Esophagus mucosa (tissue), 1 donor: ENCODE measurements at regions not wholly inside any gene's neighbourhood (a gene's known extent, or its start where the extent isn't known, plus 50 kb on each side); places are given as distances from the start of the nearest gene placed in this dataset.

Experiments used
- ATAC-seq: fragments of 200-7000 bp; cut with Tn5 transposase; one replicate; pipeline ENCODE4 v1.9.1; 2020
- donor health status: DM: yes; HTN: yes; CAD: no.

- ATAC-seq = no peak
These were observed 188.1 kb upstream of the CEP162 start for GRCh38 chr6:84415517-84415916.

GRCh38 chr6:84415068-84415467 is 187.6 kb upstream of the CEP162 start:
- no peak for ATAC-seq

GRCh38 chr6:84414531-84414930 is 187.1 kb upstream of the CEP162 start:
- ATAC-seq = no peak

- no peak for ATAC-seq
These were observed 183.7 kb upstream of the CEP162 start for GRCh38 chr6:84411060-84411629.

- no peak for ATAC-seq
These were observed 182.5 kb upstream of the CEP162 start for GRCh38 chr6:84409911-84410310.

- no peak for ATAC-seq
These were observed 180.6 kb upstream of the CEP162 start for GRCh38 chr6:84408028-84408427.

- ATAC-seq = no peak
These were observed 176.1 kb upstream of the CEP162 start for GRCh38 chr6:84403545-84403944.

GRCh38 chr6:84399003-84399402 is 171.6 kb upstream of the CEP162 start:
- no peak for ATAC-seq

- ATAC-seq = no peak
These were observed 164.8 kb upstream of the CEP162 start for GRCh38 chr6:84392261-84392660.

GRCh38 chr6:84390851-84391250 is 163.4 kb upstream of the CEP162 start:
- ATAC-seq = no peak

- no peak for ATAC-seq
These were observed 162.9 kb upstream of the CEP162 start for GRCh38 chr6:84390334-84390733.

GRCh38 chr6:84379142-84379541 is 151.7 kb upstream of the CEP162 start:
- ATAC-seq = no peak

- ATAC-seq = no peak
These were observed 144.8 kb upstream of the CEP162 start for GRCh38 chr6:84372290-84372689.

- no peak for ATAC-seq
These were observed 144.2 kb upstream of the CEP162 start for GRCh38 chr6:84371681-84372080.

GRCh38 chr6:84362193-84362821 is 134.9 kb upstream of the CEP162 start:
- ATAC-seq = no peak

GRCh38 chr6:84361372-84362192 is 134.1 kb upstream of the CEP162 start:
- no peak for ATAC-seq

GRCh38 chr6:84360039-84360438 is 132.6 kb upstream of the CEP162 start:
- ATAC-seq = no peak

GRCh38 chr6:84358581-84358980 is 131.1 kb upstream of the CEP162 start:
- no peak for ATAC-seq

- ATAC-seq = no peak
These were observed 130.2 kb upstream of the CEP162 start for GRCh38 chr6:84357631-84358030.

- no peak for ATAC-seq
These were observed 129.5 kb upstream of the CEP162 start for GRCh38 chr6:84356907-84357306.

GRCh38 chr6:84353459-84354423 is 126.3 kb upstream of the CEP162 start:
- ATAC-seq = no peak

GRCh38 chr6:84350397-84350796 is 123.0 kb upstream of the CEP162 start:
- ATAC-seq = no peak

GRCh38 chr6:84349542-84349941 is 122.1 kb upstream of the CEP162 start:
- ATAC-seq = no peak
